ENCODE measurements at regions not wholly inside any gene's neighbourhood (a gene's known extent, or its start where the extent isn't known, plus 50 kb on each side); places are given as distances from the start of the nearest gene placed in this dataset.

GRCh38 chr7:84669177-84669732 lies 474.7 kb upstream of the SEMA3A start:
- no peak for TF ChIP-seq FOXA1 (IDR thresholded peaks at IDR 0.05)
- no peak for TF ChIP-seq ELF4 (IDR thresholded peaks at IDR 0.05)
- no peak for TF ChIP-seq CTBP1 (IDR thresholded peaks at IDR 0.05; ENCODE audit: borderline replicate concordance)
- TF ChIP-seq SUZ12 (IDR thresholded peaks at IDR 0.05) = no peak
- TF ChIP-seq SP1 (IDR thresholded peaks at IDR 0.05) = no peak
- no peak for TF ChIP-seq ZNF384 (IDR thresholded peaks at IDR 0.05)
- no peak for TF ChIP-seq NFRKB (IDR thresholded peaks at IDR 0.05)
- no peak for TF ChIP-seq FOXM1 (IDR thresholded peaks at IDR 0.05; ENCODE audit: borderline replicate concordance)
- TF ChIP-seq PKNOX1 (IDR thresholded peaks at IDR 0.05) = no peak
- TF ChIP-seq BHLHE40 (IDR thresholded peaks at IDR 0.05; ENCODE audit: borderline replicate concordance) = no peak
- no peak for TF ChIP-seq LEF1 (IDR thresholded peaks at IDR 0.05; ENCODE audit: borderline replicate concordance)
- TF ChIP-seq FOXK2 (IDR thresholded peaks at IDR 0.05) = no peak
- no peak for TF ChIP-seq ARNT (IDR thresholded peaks at IDR 0.05)
- TF ChIP-seq HDGF (IDR thresholded peaks at IDR 0.05; ENCODE audit: borderline replicate concordance) = no peak
- no peak for TF ChIP-seq L3MBTL2 (conservative IDR thresholded peaks at IDR 0.05)
- TF ChIP-seq TARDBP (IDR thresholded peaks at IDR 0.05) = no peak
- no peak for DNase-seq (ENCODE audit: extremely low spot score)
- ChIA-PET CTCF (no interaction called here), POLR2A (no interaction called here)

- CTCF ChIA-PET = no interaction called here
- DNase-seq (ENCODE audit: extremely low spot score) = no peak
- POLR2A ChIA-PET = no interaction called here
- TF ChIP-seq SUZ12 (IDR thresholded peaks at IDR 0.05) (no peak), PKNOX1 (IDR thresholded peaks at IDR 0.05) (no peak), FOXK2 (IDR thresholded peaks at IDR 0.05) (no peak), TARDBP (IDR thresholded peaks at IDR 0.05) (no peak), ZNF384 (IDR thresholded peaks at IDR 0.05) (no peak), FOXM1 (IDR thresholded peaks at IDR 0.05; ENCODE audit: borderline replicate concordance) (no peak), ELF4 (IDR thresholded peaks at IDR 0.05) (no peak), SP1 (IDR thresholded peaks at IDR 0.05) (no peak), BHLHE40 (IDR thresholded peaks at IDR 0.05; ENCODE audit: borderline replicate concordance) (no peak), CTBP1 (IDR thresholded peaks at IDR 0.05; ENCODE audit: borderline replicate concordance) (no peak), LEF1 (IDR thresholded peaks at IDR 0.05; ENCODE audit: borderline replicate concordance) (no peak), L3MBTL2 (conservative IDR thresholded peaks at IDR 0.05) (no peak)
These were observed 473.5 kb upstream of the SEMA3A start for GRCh38 chr7:84668116-84668515.

GRCh38 chr7:84666651-84667050 lies 472.1 kb upstream of the SEMA3A start:
- DNase-seq (ENCODE audit: extremely low spot score) = no peak
- ChIA-PET CTCF (no interaction called here), POLR2A (no interaction called here)
- TF ChIP-seq LEF1 (IDR thresholded peaks at IDR 0.05; ENCODE audit: borderline replicate concordance) = no peak
- no peak for TF ChIP-seq HDGF (IDR thresholded peaks at IDR 0.05; ENCODE audit: borderline replicate concordance)
- TF ChIP-seq ELF4 (IDR thresholded peaks at IDR 0.05) = no peak
- TF ChIP-seq NFRKB (IDR thresholded peaks at IDR 0.05) = no peak
- no peak for TF ChIP-seq ARNT (IDR thresholded peaks at IDR 0.05)
- TF ChIP-seq L3MBTL2 (conservative IDR thresholded peaks at IDR 0.05) = no peak
- no peak for TF ChIP-seq FOXA1 (IDR thresholded peaks at IDR 0.05)
- TF ChIP-seq FOXK2 (IDR thresholded peaks at IDR 0.05) = no peak
- no peak for TF ChIP-seq TARDBP (IDR thresholded peaks at IDR 0.05)
- no peak for TF ChIP-seq BHLHE40 (IDR thresholded peaks at IDR 0.05; ENCODE audit: borderline replicate concordance)
- TF ChIP-seq PKNOX1 (IDR thresholded peaks at IDR 0.05) = no peak
- no peak for TF ChIP-seq CTBP1 (IDR thresholded peaks at IDR 0.05; ENCODE audit: borderline replicate concordance)
- TF ChIP-seq SP1 (IDR thresholded peaks at IDR 0.05) = no peak
- TF ChIP-seq ZNF384 (IDR thresholded peaks at IDR 0.05) = no peak
- TF ChIP-seq SUZ12 (IDR thresholded peaks at IDR 0.05) = no peak

GRCh38 chr7:84665339-84665738 lies 470.8 kb upstream of the SEMA3A start:
- no peak for DNase-seq (ENCODE audit: extremely low spot score)
- ChIA-PET CTCF (no interaction called here), POLR2A (no interaction called here)
- TF ChIP-seq L3MBTL2 (conservative IDR thresholded peaks at IDR 0.05) (no peak), ARNT (IDR thresholded peaks at IDR 0.05) (no peak)

GRCh38 chr7:84664626-84665025 lies 470.0 kb upstream of the SEMA3A start:
- ChIA-PET POLR2A (no interaction called here), CTCF (no interaction called here)
- DNase-seq (ENCODE audit: extremely low spot score) = no peak
- TF ChIP-seq TARDBP (IDR thresholded peaks at IDR 0.05) (no peak), ELF4 (IDR thresholded peaks at IDR 0.05) (no peak), FOXK2 (IDR thresholded peaks at IDR 0.05) (no peak), ARNT (IDR thresholded peaks at IDR 0.05) (no peak), SP1 (IDR thresholded peaks at IDR 0.05) (no peak), CTBP1 (IDR thresholded peaks at IDR 0.05; ENCODE audit: borderline replicate concordance) (no peak), ZNF384 (IDR thresholded peaks at IDR 0.05) (no peak), L3MBTL2 (conservative IDR thresholded peaks at IDR 0.05) (no peak), HDGF (IDR thresholded peaks at IDR 0.05; ENCODE audit: borderline replicate concordance) (no peak), FOXA1 (IDR thresholded peaks at IDR 0.05) (no peak)

GRCh38 chr7:84663224-84663623 lies 468.6 kb upstream of the SEMA3A start:
- ChIA-PET CTCF (no interaction called here), POLR2A (no interaction called here)
- no peak for TF ChIP-seq CTBP1 (IDR thresholded peaks at IDR 0.05; ENCODE audit: borderline replicate concordance)
- no peak for TF ChIP-seq FOXA1 (IDR thresholded peaks at IDR 0.05)
- TF ChIP-seq PKNOX1 (IDR thresholded peaks at IDR 0.05) = no peak
- no peak for TF ChIP-seq FOXM1 (IDR thresholded peaks at IDR 0.05; ENCODE audit: borderline replicate concordance)
- no peak for TF ChIP-seq ZNF384 (IDR thresholded peaks at IDR 0.05)
- no peak for TF ChIP-seq TARDBP (IDR thresholded peaks at IDR 0.05)
- TF ChIP-seq SP1 (IDR thresholded peaks at IDR 0.05) = no peak
- TF ChIP-seq LEF1 (IDR thresholded peaks at IDR 0.05; ENCODE audit: borderline replicate concordance) = no peak
- no peak for TF ChIP-seq NFRKB (IDR thresholded peaks at IDR 0.05)
- TF ChIP-seq BHLHE40 (IDR thresholded peaks at IDR 0.05; ENCODE audit: borderline replicate concordance) = no peak
- DNase-seq (ENCODE audit: extremely low spot score) = no peak

Data from HEK293T (cell line).